Activated naive CD4-positive, alpha-beta T cell treated with anti-CD3 and anti-CD28 coated beads, Interleukin-2, amount 50 U/mL, for 24 hours (primary cell): ENCODE measurements at regions not wholly inside any gene's neighbourhood (a gene's known extent, or its start where the extent isn't known, plus 50 kb on each side); places are given as distances from the start of the nearest gene placed in this dataset.

Experiments used
- H3K27ac Mint-ChIP-seq: one replicate; pipeline ENCODE4 v1.8.0; 2021; ENCODE audit warnings: mild to moderate bottlenecking, mixed read lengths
- H3K27me3 Mint-ChIP-seq: one replicate; pipeline ENCODE4 v1.8.0; 2021; ENCODE audit warnings: mixed read lengths
- H3K36me3 Mint-ChIP-seq: one replicate; pipeline ENCODE4 v1.8.0; 2021; ENCODE audit warnings: mixed read lengths
- H3K4me1 Mint-ChIP-seq: one replicate; pipeline ENCODE4 v1.8.0; 2021; ENCODE audit warnings: mixed read lengths
- H3K4me3 Mint-ChIP-seq: one replicate; pipeline ENCODE4 v1.8.0; 2021; ENCODE audit warnings: mild to moderate bottlenecking, mixed read lengths
- H3K9me3 Mint-ChIP-seq: one replicate; pipeline ENCODE4 v1.8.0; 2021; ENCODE audit warnings: mixed read lengths

- H3K4me1 Mint-ChIP-seq, result no peaks in the 10 kb centered on the region
- no peak overlapping the region for H3K4me3 Mint-ChIP-seq
- no peak overlapping the region for H3K27ac Mint-ChIP-seq
- H3K9me3 Mint-ChIP-seq, result no peaks in the 10 kb centered on the region
- H3K27me3 Mint-ChIP-seq, result no peaks in the 10 kb centered on the region
- H3K36me3 Mint-ChIP-seq, result no peaks in the 10 kb centered on the region
These were observed 1164.2 kb downstream of the PCDH17 start for GRCh38 chr13:58795715-58796114.

GRCh38 chr13:58804832-58805231 is 1173.3 kb downstream of the PCDH17 start:
- Mint-ChIP-seq H3K27me3 (no peaks in the 10 kb centered on the region), H3K27ac (no peak overlapping the region), H3K4me3 (no peak overlapping the region), H3K4me1 (no peaks in the 10 kb centered on the region), H3K9me3 (no peaks in the 10 kb centered on the region), H3K36me3 (no peaks in the 10 kb centered on the region)

GRCh38 chr13:58806401-58806800 is 1174.9 kb downstream of the PCDH17 start:
- no peak overlapping the region for H3K27ac Mint-ChIP-seq
- H3K27me3 Mint-ChIP-seq, result no peaks in the 10 kb centered on the region
- H3K9me3 Mint-ChIP-seq, result no peaks in the 10 kb centered on the region

GRCh38 chr13:58823701-58824100 is 1192.2 kb downstream of the PCDH17 start:
- H3K4me1 Mint-ChIP-seq, result no peaks in the 10 kb centered on the region
- H3K4me3 Mint-ChIP-seq, result no peak overlapping the region
- H3K27me3 Mint-ChIP-seq, result no peaks in the 10 kb centered on the region
- H3K36me3 Mint-ChIP-seq, result no peaks in the 10 kb centered on the region
- H3K27ac Mint-ChIP-seq, result no peak overlapping the region
- H3K9me3 Mint-ChIP-seq, result peaks cover 8% of the 10 kb centered on the region

More at GRCh38 chr13:58806401-58806800, 1174.9 kb downstream of the PCDH17 start:
- Mint-ChIP-seq H3K4me1 (no peaks in the 10 kb centered on the region), H3K36me3 (no peaks in the 10 kb centered on the region), H3K4me3 (no peak overlapping the region)

GRCh38 chr13:58827904-58828303 is 1196.4 kb downstream of the PCDH17 start:
- no peaks in the 10 kb centered on the region for H3K4me1 Mint-ChIP-seq
- H3K36me3 Mint-ChIP-seq, result no peaks in the 10 kb centered on the region
- no peak overlapping the region for H3K4me3 Mint-ChIP-seq
- H3K9me3 Mint-ChIP-seq, result peaks cover 7% of the 10 kb centered on the region
- H3K27ac Mint-ChIP-seq, result no peak overlapping the region
- no peaks in the 10 kb centered on the region for H3K27me3 Mint-ChIP-seq

GRCh38 chr13:58830841-58831240 is 1199.3 kb downstream of the PCDH17 start:
- H3K27ac Mint-ChIP-seq, result no peak overlapping the region
- H3K36me3 Mint-ChIP-seq, result no peaks in the 10 kb centered on the region
- no peaks in the 10 kb centered on the region for H3K4me1 Mint-ChIP-seq
- H3K9me3 Mint-ChIP-seq, result peaks cover 5% of the 10 kb centered on the region
- H3K4me3 Mint-ChIP-seq, result no peak overlapping the region
- H3K27me3 Mint-ChIP-seq, result no peaks in the 10 kb centered on the region

- H3K4me3 Mint-ChIP-seq, result no peak overlapping the region
These were observed 1207.1 kb downstream of the PCDH17 start for GRCh38 chr13:58838615-58839014.

GRCh38 chr13:58843071-58843470 is 1211.5 kb downstream of the PCDH17 start:
- peaks cover 23% of the 10 kb centered on the region for H3K9me3 Mint-ChIP-seq
- no peak overlapping the region for H3K27ac Mint-ChIP-seq
- H3K4me3 Mint-ChIP-seq, result no peak overlapping the region
- no peaks in the 10 kb centered on the region for H3K27me3 Mint-ChIP-seq
- no peaks in the 10 kb centered on the region for H3K4me1 Mint-ChIP-seq
- H3K36me3 Mint-ChIP-seq, result no peaks in the 10 kb centered on the region

More at GRCh38 chr13:58838615-58839014, 1207.1 kb downstream of the PCDH17 start:
- Mint-ChIP-seq H3K27ac (no peak overlapping the region), H3K4me1 (no peaks in the 10 kb centered on the region), H3K36me3 (no peaks in the 10 kb centered on the region), H3K27me3 (no peaks in the 10 kb centered on the region), H3K9me3 (no peaks in the 10 kb centered on the region)

GRCh38 chr13:58843567-58843966 is 1212.0 kb downstream of the PCDH17 start:
- Mint-ChIP-seq H3K27me3 (no peaks in the 10 kb centered on the region), H3K36me3 (no peaks in the 10 kb centered on the region), H3K27ac (no peak overlapping the region), H3K4me3 (no peak overlapping the region), H3K4me1 (no peaks in the 10 kb centered on the region), H3K9me3 (peaks cover 23% of the 10 kb centered on the region)

- Mint-ChIP-seq H3K9me3 (peaks cover 9% of the 10 kb centered on the region), H3K36me3 (no peaks in the 10 kb centered on the region), H3K4me3 (no peak overlapping the region), H3K4me1 (no peaks in the 10 kb centered on the region), H3K27me3 (no peaks in the 10 kb centered on the region), H3K27ac (no peak overlapping the region)
These were observed 1218.6 kb downstream of the PCDH17 start for GRCh38 chr13:58850161-58850560.

- H3K27ac Mint-ChIP-seq, result no peak overlapping the region
These were observed 1220.5 kb downstream of the PCDH17 start for GRCh38 chr13:58852076-58852475.

GRCh38 chr13:58855283-58855682 is 1223.7 kb downstream of the PCDH17 start:
- Mint-ChIP-seq H3K4me1 (no peaks in the 10 kb centered on the region), H3K27ac (no peak overlapping the region), H3K4me3 (no peak overlapping the region), H3K27me3 (no peaks in the 10 kb centered on the region), H3K36me3 (no peaks in the 10 kb centered on the region), H3K9me3 (no peaks in the 10 kb centered on the region)

More at GRCh38 chr13:58852076-58852475, 1220.5 kb downstream of the PCDH17 start:
- Mint-ChIP-seq H3K27me3 (no peaks in the 10 kb centered on the region), H3K36me3 (no peaks in the 10 kb centered on the region), H3K9me3 (no peaks in the 10 kb centered on the region), H3K4me3 (no peak overlapping the region), H3K4me1 (no peaks in the 10 kb centered on the region)

- Mint-ChIP-seq H3K36me3 (no peaks in the 10 kb centered on the region), H3K27me3 (no peaks in the 10 kb centered on the region)
These were observed 1227.4 kb downstream of the PCDH17 start for GRCh38 chr13:58858870-58859371.

GRCh38 chr13:58865286-58865685 is 1233.7 kb downstream of the PCDH17 start:
- Mint-ChIP-seq H3K4me3 (no peak overlapping the region), H3K9me3 (peaks cover 6% of the 10 kb centered on the region), H3K36me3 (no peaks in the 10 kb centered on the region), H3K4me1 (no peaks in the 10 kb centered on the region), H3K27ac (no peak overlapping the region), H3K27me3 (no peaks in the 10 kb centered on the region)

More at GRCh38 chr13:58858870-58859371, 1227.4 kb downstream of the PCDH17 start:
- Mint-ChIP-seq H3K4me3 (no peak overlapping the region), H3K9me3 (no peaks in the 10 kb centered on the region), H3K4me1 (no peaks in the 10 kb centered on the region), H3K27ac (no peak overlapping the region)

- Mint-ChIP-seq H3K27me3 (no peaks in the 10 kb centered on the region), H3K9me3 (peaks cover 5% of the 10 kb centered on the region), H3K4me1 (no peaks in the 10 kb centered on the region), H3K36me3 (no peaks in the 10 kb centered on the region), H3K4me3 (no peak overlapping the region), H3K27ac (no peak overlapping the region)
These were observed 1238.0 kb downstream of the PCDH17 start for GRCh38 chr13:58869566-58869965.

- Mint-ChIP-seq H3K27me3 (no peaks in the 10 kb centered on the region), H3K27ac (no peak overlapping the region), H3K4me1 (no peaks in the 10 kb centered on the region), H3K36me3 (no peaks in the 10 kb centered on the region), H3K4me3 (no peak overlapping the region), H3K9me3 (peaks cover 3% of the 10 kb centered on the region)
These were observed 1244.9 kb downstream of the PCDH17 start for GRCh38 chr13:58876473-58876872.

GRCh38 chr13:58879114-58879513 is 1247.6 kb downstream of the PCDH17 start:
- no peaks in the 10 kb centered on the region for H3K4me1 Mint-ChIP-seq
- H3K4me3 Mint-ChIP-seq, result no peak overlapping the region
- H3K9me3 Mint-ChIP-seq, result peaks cover 3% of the 10 kb centered on the region
- no peaks in the 10 kb centered on the region for H3K36me3 Mint-ChIP-seq
- H3K27me3 Mint-ChIP-seq, result no peaks in the 10 kb centered on the region
- no peak overlapping the region for H3K27ac Mint-ChIP-seq
